ENCODE measurements at regions not wholly inside any gene's neighbourhood (a gene's known extent, or its start where the extent isn't known, plus 50 kb on each side); places are given as distances from the start of the nearest gene placed in this dataset.

GRCh38 chr4:138426786-138427185 lies 184.6 kb upstream of the SLC7A11 start:
- FAIRE-seq (no peak), DNase-seq (ENCODE audit: insufficient read length, low spot score) (no peak)
- TF ChIP-seq POLR2A (IDR thresholded peaks at IDR 0.05; ENCODE audit: low read depth, low read length) (no peak), TAF1 (IDR thresholded peaks at IDR 0.05; ENCODE audit: low read depth, low read length) (no peak), POU2F2 (IDR thresholded peaks at IDR 0.05; ENCODE audit: low read depth, low read length) (no peak), SPI1 (IDR thresholded peaks at IDR 0.05; ENCODE audit: low read depth, low read length) (no peak), POLR2AphosphoS5 (IDR thresholded peaks at IDR 0.05; ENCODE audit: low read depth, low read length) (no peak), PAX5 (IDR thresholded peaks at IDR 0.05; ENCODE audit: insufficient read depth, low read length, severe bottlenecking) (no peak)

DNA sequence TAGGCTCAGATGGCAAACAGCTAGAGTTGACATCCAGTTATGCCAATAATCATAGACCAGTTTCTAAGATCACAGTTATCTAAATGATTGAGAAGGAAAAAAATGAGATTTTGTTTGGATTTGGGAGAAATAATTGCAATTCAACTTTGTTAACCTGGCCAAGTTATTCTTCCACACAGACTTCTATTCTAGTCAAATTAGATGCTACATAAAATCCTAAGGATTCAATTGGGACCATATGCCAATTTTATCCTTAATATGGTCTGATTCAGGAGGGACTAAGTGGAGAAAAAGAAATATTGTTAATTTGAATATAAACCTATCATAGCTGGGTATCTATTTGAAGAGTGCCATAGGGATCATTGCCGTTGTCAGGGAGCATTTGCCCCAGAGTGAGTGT lies 178.3 kb upstream of the SLC7A11 start:
- TF ChIP-seq SPI1 (IDR thresholded peaks at IDR 0.05; ENCODE audit: low read depth, low read length) (no peak), POLR2AphosphoS5 (IDR thresholded peaks at IDR 0.05; ENCODE audit: low read depth, low read length) (no peak), PAX5 (IDR thresholded peaks at IDR 0.05; ENCODE audit: insufficient read depth, low read length, severe bottlenecking) (no peak)
- no peak for FAIRE-seq

GRCh38 chr4:138414202-138414601 lies 172.1 kb upstream of the SLC7A11 start:
- no peak for FAIRE-seq

More for the DNA sequence above, 178.3 kb upstream of the SLC7A11 start:
- DNase-seq (ENCODE audit: insufficient read length, low spot score): no peak

DNA sequence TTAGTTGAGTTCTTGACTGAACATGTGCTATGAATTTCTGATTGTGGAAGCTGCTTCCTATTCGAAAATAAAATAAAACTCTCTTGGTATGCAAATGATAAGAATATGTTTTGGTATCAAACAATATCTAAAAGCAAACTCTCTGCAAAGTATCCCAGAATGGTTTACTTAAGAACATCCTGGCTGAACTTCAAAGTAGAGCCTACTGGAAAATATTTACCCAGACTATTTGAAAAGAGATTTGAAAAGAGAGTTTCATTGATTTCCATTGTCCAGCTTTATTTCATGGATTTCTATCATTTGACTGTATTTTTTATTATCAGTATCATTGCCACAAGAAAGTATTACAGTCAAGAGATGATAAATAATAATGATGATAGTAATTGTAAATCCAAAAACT lies 171.1 kb upstream of the SLC7A11 start:
- FAIRE-seq (no peak), DNase-seq (ENCODE audit: insufficient read length, low spot score) (no peak)
- no peak for TF ChIP-seq TAF1 (IDR thresholded peaks at IDR 0.05; ENCODE audit: low read depth, low read length)
- TF ChIP-seq POLR2AphosphoS5 (IDR thresholded peaks at IDR 0.05; ENCODE audit: low read depth, low read length): no peak
- TF ChIP-seq POU2F2 (IDR thresholded peaks at IDR 0.05; ENCODE audit: low read depth, low read length): no peak
- no peak for TF ChIP-seq POLR2A (IDR thresholded peaks at IDR 0.05; ENCODE audit: low read depth, low read length)
- TF ChIP-seq SPI1 (IDR thresholded peaks at IDR 0.05; ENCODE audit: low read depth, low read length): no peak
- TF ChIP-seq PAX5 (IDR thresholded peaks at IDR 0.05; ENCODE audit: insufficient read depth, low read length, severe bottlenecking): no peak

More at GRCh38 chr4:138414202-138414601, 172.1 kb upstream of the SLC7A11 start:
- no peak for DNase-seq (ENCODE audit: insufficient read length, low spot score)
- TF ChIP-seq POLR2A (IDR thresholded peaks at IDR 0.05; ENCODE audit: low read depth, low read length): no peak
- no peak for TF ChIP-seq SPI1 (IDR thresholded peaks at IDR 0.05; ENCODE audit: low read depth, low read length)
- no peak for TF ChIP-seq POU2F2 (IDR thresholded peaks at IDR 0.05; ENCODE audit: low read depth, low read length)
- no peak for TF ChIP-seq TAF1 (IDR thresholded peaks at IDR 0.05; ENCODE audit: low read depth, low read length)
- TF ChIP-seq PAX5 (IDR thresholded peaks at IDR 0.05; ENCODE audit: insufficient read depth, low read length, severe bottlenecking): no peak
- no peak for TF ChIP-seq POLR2AphosphoS5 (IDR thresholded peaks at IDR 0.05; ENCODE audit: low read depth, low read length)

GRCh38 chr4:138412847-138413246 lies 170.7 kb upstream of the SLC7A11 start:
- TF ChIP-seq SPI1 (IDR thresholded peaks at IDR 0.05; ENCODE audit: low read depth, low read length) (no peak), POLR2AphosphoS5 (IDR thresholded peaks at IDR 0.05; ENCODE audit: low read depth, low read length) (no peak), POLR2A (IDR thresholded peaks at IDR 0.05; ENCODE audit: low read depth, low read length) (no peak), TAF1 (IDR thresholded peaks at IDR 0.05; ENCODE audit: low read depth, low read length) (no peak), POU2F2 (IDR thresholded peaks at IDR 0.05; ENCODE audit: low read depth, low read length) (no peak), PAX5 (IDR thresholded peaks at IDR 0.05; ENCODE audit: insufficient read depth, low read length, severe bottlenecking) (no peak)
- FAIRE-seq (no peak), DNase-seq (ENCODE audit: insufficient read length, low spot score) (no peak)

DNA sequence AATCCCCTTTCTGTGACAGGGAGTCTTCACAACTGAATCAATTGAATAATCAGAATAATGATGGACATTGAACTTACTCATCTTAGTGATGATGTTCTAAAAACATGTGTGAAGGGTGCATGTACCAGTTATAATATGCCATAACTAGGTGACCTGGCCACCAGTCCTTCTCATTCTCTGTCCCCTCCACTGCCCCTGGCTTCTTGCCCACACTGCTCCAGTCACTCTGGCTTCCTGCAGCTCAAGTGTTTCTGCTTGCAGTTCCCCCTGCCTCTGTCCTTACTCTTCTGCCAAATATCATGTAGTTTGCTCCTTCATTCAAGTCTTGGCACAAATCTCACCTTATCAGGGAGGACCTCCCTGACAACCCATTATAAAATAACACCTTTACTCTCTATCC lies 168.1 kb upstream of the SLC7A11 start:
- FAIRE-seq: peak; percentile 23
- TF ChIP-seq POLR2AphosphoS5 (IDR thresholded peaks at IDR 0.05; ENCODE audit: low read depth, low read length): no peak
- no peak for TF ChIP-seq PAX5 (IDR thresholded peaks at IDR 0.05; ENCODE audit: insufficient read depth, low read length, severe bottlenecking)
- no peak for TF ChIP-seq SPI1 (IDR thresholded peaks at IDR 0.05; ENCODE audit: low read depth, low read length)
- TF ChIP-seq TAF1 (IDR thresholded peaks at IDR 0.05; ENCODE audit: low read depth, low read length): no peak
- TF ChIP-seq POU2F2 (IDR thresholded peaks at IDR 0.05; ENCODE audit: low read depth, low read length): no peak
- TF ChIP-seq POLR2A (IDR thresholded peaks at IDR 0.05; ENCODE audit: low read depth, low read length): no peak
- DNase-seq (ENCODE audit: insufficient read length, low spot score): no peak

DNA sequence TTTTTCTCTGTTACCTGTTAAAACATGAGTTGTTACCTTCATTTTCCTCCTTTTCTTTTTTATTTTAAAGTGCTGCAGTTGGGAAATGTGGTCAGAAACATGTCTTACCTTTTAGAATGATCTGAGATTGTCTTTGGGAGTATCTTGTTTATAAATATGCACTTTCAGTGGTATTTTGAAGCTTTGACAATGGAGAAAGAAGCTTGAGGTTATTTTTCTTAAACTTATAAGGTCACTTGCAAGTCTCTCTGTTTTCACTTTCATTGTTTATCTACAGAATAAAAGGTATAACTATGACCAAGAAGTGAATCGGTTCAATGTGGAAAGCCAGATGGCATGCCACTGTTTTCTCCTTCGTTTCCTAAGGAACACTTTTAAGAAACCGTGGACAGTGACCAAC lies 167.5 kb upstream of the SLC7A11 start:
- TF ChIP-seq PAX5 (IDR thresholded peaks at IDR 0.05; ENCODE audit: insufficient read depth, low read length, severe bottlenecking): no peak
- TF ChIP-seq TAF1 (IDR thresholded peaks at IDR 0.05; ENCODE audit: low read depth, low read length): no peak
- no peak for TF ChIP-seq POLR2AphosphoS5 (IDR thresholded peaks at IDR 0.05; ENCODE audit: low read depth, low read length)
- TF ChIP-seq SPI1 (IDR thresholded peaks at IDR 0.05; ENCODE audit: low read depth, low read length): no peak
- TF ChIP-seq POU2F2 (IDR thresholded peaks at IDR 0.05; ENCODE audit: low read depth, low read length): no peak
- no peak for TF ChIP-seq POLR2A (IDR thresholded peaks at IDR 0.05; ENCODE audit: low read depth, low read length)
- DNase-seq (ENCODE audit: insufficient read length, low spot score) (no peak), FAIRE-seq (no peak)

GRCh38 chr4:138408758-138409157 lies 166.6 kb upstream of the SLC7A11 start:
- FAIRE-seq (no peak), DNase-seq (ENCODE audit: insufficient read length, low spot score) (no peak)
- no peak for TF ChIP-seq PAX5 (IDR thresholded peaks at IDR 0.05; ENCODE audit: insufficient read depth, low read length, severe bottlenecking)
- TF ChIP-seq POLR2AphosphoS5 (IDR thresholded peaks at IDR 0.05; ENCODE audit: low read depth, low read length): no peak

GRCh38 chr4:138407329-138407728 lies 165.2 kb upstream of the SLC7A11 start:
- peak; percentile 41 for FAIRE-seq
- no peak for DNase-seq (ENCODE audit: insufficient read length, low spot score)
- TF ChIP-seq POU2F2 (IDR thresholded peaks at IDR 0.05; ENCODE audit: low read depth, low read length): no peak
- no peak for TF ChIP-seq TAF1 (IDR thresholded peaks at IDR 0.05; ENCODE audit: low read depth, low read length)
- TF ChIP-seq POLR2AphosphoS5 (IDR thresholded peaks at IDR 0.05; ENCODE audit: low read depth, low read length): no peak
- no peak for TF ChIP-seq SPI1 (IDR thresholded peaks at IDR 0.05; ENCODE audit: low read depth, low read length)
- TF ChIP-seq PAX5 (IDR thresholded peaks at IDR 0.05; ENCODE audit: insufficient read depth, low read length, severe bottlenecking): no peak

- no peak for DNase-seq (ENCODE audit: insufficient read length, low spot score)
- FAIRE-seq: no peak
- TF ChIP-seq POLR2A (IDR thresholded peaks at IDR 0.05; ENCODE audit: low read depth, low read length) (no peak), PAX5 (IDR thresholded peaks at IDR 0.05; ENCODE audit: insufficient read depth, low read length, severe bottlenecking) (no peak), TAF1 (IDR thresholded peaks at IDR 0.05; ENCODE audit: low read depth, low read length) (no peak), POLR2AphosphoS5 (IDR thresholded peaks at IDR 0.05; ENCODE audit: low read depth, low read length) (no peak), SPI1 (IDR thresholded peaks at IDR 0.05; ENCODE audit: low read depth, low read length) (no peak), POU2F2 (IDR thresholded peaks at IDR 0.05; ENCODE audit: low read depth, low read length) (no peak)
Measured at GRCh38 chr4:138406876-138407275, 164.7 kb upstream of the SLC7A11 start.

Data from GM12891 (cell line).